ENCODE measurements at regions not wholly inside any gene's neighbourhood (a gene's known extent, or its start where the extent isn't known, plus 50 kb on each side); places are given as distances from the start of the nearest gene placed in this dataset.

GRCh38 chr6:164854526-164854925, 454.9 kb downstream of the C6orf118 start (continued):
- TF ChIP-seq ZFX (IDR thresholded peaks at IDR 0.05) = no peak
- TF ChIP-seq FOSL1 (IDR thresholded peaks at IDR 0.05; ENCODE audit: low read depth) = no peak

GRCh38 chr6:164845773-164846172, 463.6 kb downstream of the C6orf118 start:
- POLR2A ChIA-PET = no interaction called here
- TF ChIP-seq CTCF (IDR thresholded peaks at IDR 0.05 in 2 of 3, conservative IDR thresholded peaks at IDR 0.05 in 1 of 3; ENCODE audit: borderline replicate concordance in 1 of 3, insufficient read depth in 1 of 3, low read depth in 2 of 3, low read length in 2 of 3) = no peak
- no peak for TF ChIP-seq YY1 (IDR thresholded peaks at IDR 0.05; ENCODE audit: extremely low read depth, insufficient replicate concordance, low read depth, low read length)
- no peak for TF ChIP-seq SIN3A (IDR thresholded peaks at IDR 0.05; ENCODE audit: low read depth)
- no peak overlapping the region for H3K27ac ChIP-seq (ENCODE audit: low read depth, low read length)
- no peak overlapping the region for H3K4me3 ChIP-seq (replicated peaks in 1 of 2; ENCODE audit: low read depth in 1 of 2, low read length in 2 of 2)
- RAD21 ChIA-PET (ENCODE audit: low non-redundant PET in 1 of 2, low total read pairs in 2 of 2, uncharacterized antibody in 2 of 2, unreplicated experiment in 2 of 2) = no interaction called here
- H3K9me3 ChIP-seq (ENCODE audit: control insufficient read depth in 1 of 2, insufficient read depth in 1 of 2, low read depth in 1 of 2, low read length in 2 of 2) = peaks cover 6% of the 10 kb centered on the region in 2 experiments; a peak in 3 of 4 replicates
- DNase-seq (ENCODE audit: low read depth, low spot score) (no peak), ATAC-seq (no peak)
- H3K4me1 ChIP-seq (ENCODE audit: control insufficient read depth in 1 of 2, insufficient read depth in 2 of 2, low read length in 2 of 2) = no peaks in the 10 kb centered on the region
- BruUV-seq (replicated peaks) = no TSS peak
- H4K20me1 ChIP-seq (ENCODE audit: insufficient read depth) = no peaks in the 10 kb centered on the region
- CTCF ChIA-PET = no interaction called here
- no peaks in the 10 kb centered on the region for H3K79me2 ChIP-seq (ENCODE audit: insufficient read depth, low read length)
- H3K9me2 ChIP-seq (ENCODE audit: insufficient read depth) = no peaks in the 10 kb centered on the region
- H3K27me3 ChIP-seq (ENCODE audit: insufficient read depth, low read length) = no peaks in the 10 kb centered on the region
- no peak overlapping the region for H2AFZ ChIP-seq (ENCODE audit: low read depth, low read length, poor library complexity, severe bottlenecking)
- no peak overlapping the region for H3K4me2 ChIP-seq (ENCODE audit: low read length)
- intact Hi-C loops (cut with micrococcal nuclease) = no loop called here
- H3K36me3 ChIP-seq (ENCODE audit: control insufficient read depth in 1 of 2, insufficient read depth in 2 of 2, low read length in 2 of 2) = no peaks in the 10 kb centered on the region
- H3K9ac ChIP-seq (ENCODE audit: low read length) = no peak overlapping the region

GRCh38 chr6:164842085-164842484, 467.3 kb downstream of the C6orf118 start:
- BruUV-seq (replicated peaks) = no TSS peak
- POLR2A ChIA-PET = no interaction called here
- no peak for TF ChIP-seq EZH2phosphoT487 (IDR thresholded peaks at IDR 0.05; ENCODE audit: borderline replicate concordance)
- TF ChIP-seq MAX (IDR thresholded peaks at IDR 0.05) = no peak
- no peak for TF ChIP-seq ELF1 (IDR thresholded peaks at IDR 0.05; ENCODE audit: borderline replicate concordance, low read depth)
- no peak for TF ChIP-seq ZFX (IDR thresholded peaks at IDR 0.05)
- no peak for TF ChIP-seq ZNF274 (IDR thresholded peaks at IDR 0.05; ENCODE audit: low read depth, low read length)
- no peak for TF ChIP-seq CTCF (IDR thresholded peaks at IDR 0.05 in 2 of 3, conservative IDR thresholded peaks at IDR 0.05 in 1 of 3; ENCODE audit: borderline replicate concordance in 1 of 3, insufficient read depth in 1 of 3, low read depth in 2 of 3, low read length in 2 of 3)
- no peak for TF ChIP-seq POLR2A (IDR thresholded peaks at IDR 0.05; ENCODE audit: borderline replicate concordance, extremely low read depth, insufficient read depth, insufficient read length)
- no peak for TF ChIP-seq SIN3A (IDR thresholded peaks at IDR 0.05; ENCODE audit: low read depth)
- no peak for TF ChIP-seq YY1 (IDR thresholded peaks at IDR 0.05; ENCODE audit: extremely low read depth, insufficient replicate concordance, low read depth, low read length)
- TF ChIP-seq JUND (IDR thresholded peaks at IDR 0.05) = no peak

More at GRCh38 chr6:164842085-164842484, 467.3 kb downstream of the C6orf118 start:
- H3K4me1 ChIP-seq (ENCODE audit: control insufficient read depth in 1 of 2, insufficient read depth in 2 of 2, low read length in 2 of 2) = no peaks in the 10 kb centered on the region
- no peaks in the 10 kb centered on the region for H4K20me1 ChIP-seq (ENCODE audit: insufficient read depth)
- no peak for ATAC-seq
- H3K9me3 ChIP-seq (ENCODE audit: control insufficient read depth in 1 of 2, insufficient read depth in 1 of 2, low read depth in 1 of 2, low read length in 2 of 2) = peaks cover 6% of the 10 kb centered on the region in 2 experiments; a peak in 3 of 4 replicates
- intact Hi-C loops (cut with micrococcal nuclease) = no loop called here
- no peak for DNase-seq (ENCODE audit: low read depth, low spot score)
- no peak overlapping the region for H3K27ac ChIP-seq (ENCODE audit: low read depth, low read length)
- H3K9ac ChIP-seq (ENCODE audit: low read length) = no peak overlapping the region
- no peak overlapping the region for H3K4me3 ChIP-seq (replicated peaks in 1 of 2; ENCODE audit: low read depth in 1 of 2, low read length in 2 of 2)
- H2AFZ ChIP-seq (ENCODE audit: low read depth, low read length, poor library complexity, severe bottlenecking) = no peak overlapping the region
- H3K36me3 ChIP-seq (ENCODE audit: control insufficient read depth in 1 of 2, insufficient read depth in 2 of 2, low read length in 2 of 2) = no peaks in the 10 kb centered on the region
- RAD21 ChIA-PET (ENCODE audit: low non-redundant PET in 1 of 2, low total read pairs in 2 of 2, uncharacterized antibody in 2 of 2, unreplicated experiment in 2 of 2) = no interaction called here
- CTCF ChIA-PET = no interaction called here
- H3K9me2 ChIP-seq (ENCODE audit: insufficient read depth) = no peaks in the 10 kb centered on the region
- H3K27me3 ChIP-seq (ENCODE audit: insufficient read depth, low read length) = no peaks in the 10 kb centered on the region
- H3K4me2 ChIP-seq (ENCODE audit: low read length) = no peak overlapping the region
- no peaks in the 10 kb centered on the region for H3K79me2 ChIP-seq (ENCODE audit: insufficient read depth, low read length)
